Mesothelial cell of epicardium (in vitro differentiated cells): ENCODE measurements at regions not wholly inside any gene's neighbourhood (a gene's known extent, or its start where the extent isn't known, plus 50 kb on each side); places are given as distances from the start of the nearest gene placed in this dataset.

Experiments used
- DNase-seq, 2 experiments: peaks; one replicate each; pipeline ENCODE4 v3.0.0; 2021; ENCODE audit warnings: low spot score in 2 of 2; ENCODE audit not compliant: unreplicated experiment in 2 of 2
- H3K27ac Mint-ChIP-seq: 2 replicates; pipeline ENCODE4 v1.8.0; 2021; ENCODE audit warnings: mixed read lengths
- H3K27me3 Mint-ChIP-seq: 2 replicates; pipeline ENCODE4 v1.8.0; 2021; ENCODE audit warnings: low read depth, mixed read lengths
- H3K36me3 Mint-ChIP-seq: 2 replicates; pipeline ENCODE4 v1.8.0; 2021; ENCODE audit warnings: mixed read lengths
- H3K4me1 Mint-ChIP-seq: 2 replicates; pipeline ENCODE4 v1.8.0; 2021; ENCODE audit warnings: mixed read lengths
- H3K4me3 Mint-ChIP-seq: 2 replicates; pipeline ENCODE4 v1.8.0; 2021; ENCODE audit warnings: mild to moderate bottlenecking, moderate library complexity, mixed read lengths
- H3K9me3 Mint-ChIP-seq: 2 replicates; pipeline ENCODE4 v1.8.0; 2021; ENCODE audit warnings: mixed read lengths
- TF ChIP-seq, protein P1 (sequence below): fragments of 200-600 bp; sonication (generic); IDR thresholded peaks from one replicate; pipeline ENCODE4 v1.5.0; 2021; ENCODE audit warnings: antibody characterized with exemption; ENCODE audit not compliant: unreplicated experiment

DNA sequence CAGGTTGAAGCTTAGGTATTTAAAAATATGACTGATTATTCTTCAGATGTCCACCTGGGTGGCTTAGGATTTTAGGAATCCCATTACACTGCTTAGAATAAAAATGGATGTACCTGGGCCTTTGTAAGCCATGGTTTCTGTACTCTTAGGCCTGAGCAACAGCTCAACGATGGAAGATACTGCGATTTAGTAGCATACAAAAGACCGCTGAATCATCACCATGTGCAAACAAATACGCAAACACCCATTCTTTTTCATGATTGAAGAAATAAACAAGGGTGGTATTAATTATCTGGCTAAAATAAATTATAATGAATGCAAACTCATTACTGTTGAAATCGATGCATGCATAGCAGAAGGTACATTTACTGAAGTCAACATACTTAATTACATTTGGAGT is 188.9 kb downstream of the ZNF330 start:
- DNase-seq = no peak
- Mint-ChIP-seq H3K27me3 (peaks cover 6% of the 10 kb centered on the region), H3K36me3 (no peaks in the 10 kb centered on the region), H3K9me3 (no peaks in the 10 kb centered on the region), H3K4me1 (no peaks in the 10 kb centered on the region), H3K27ac (no peak overlapping the region), H3K4me3 (no peak overlapping the region)
- TF ChIP-seq, protein P1, sequence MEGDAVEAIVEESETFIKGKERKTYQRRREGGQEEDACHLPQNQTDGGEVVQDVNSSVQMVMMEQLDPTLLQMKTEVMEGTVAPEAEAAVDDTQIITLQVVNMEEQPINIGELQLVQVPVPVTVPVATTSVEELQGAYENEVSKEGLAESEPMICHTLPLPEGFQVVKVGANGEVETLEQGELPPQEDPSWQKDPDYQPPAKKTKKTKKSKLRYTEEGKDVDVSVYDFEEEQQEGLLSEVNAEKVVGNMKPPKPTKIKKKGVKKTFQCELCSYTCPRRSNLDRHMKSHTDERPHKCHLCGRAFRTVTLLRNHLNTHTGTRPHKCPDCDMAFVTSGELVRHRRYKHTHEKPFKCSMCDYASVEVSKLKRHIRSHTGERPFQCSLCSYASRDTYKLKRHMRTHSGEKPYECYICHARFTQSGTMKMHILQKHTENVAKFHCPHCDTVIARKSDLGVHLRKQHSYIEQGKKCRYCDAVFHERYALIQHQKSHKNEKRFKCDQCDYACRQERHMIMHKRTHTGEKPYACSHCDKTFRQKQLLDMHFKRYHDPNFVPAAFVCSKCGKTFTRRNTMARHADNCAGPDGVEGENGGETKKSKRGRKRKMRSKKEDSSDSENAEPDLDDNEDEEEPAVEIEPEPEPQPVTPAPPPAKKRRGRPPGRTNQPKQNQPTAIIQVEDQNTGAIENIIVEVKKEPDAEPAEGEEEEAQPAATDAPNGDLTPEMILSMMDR = no peak

DNA sequence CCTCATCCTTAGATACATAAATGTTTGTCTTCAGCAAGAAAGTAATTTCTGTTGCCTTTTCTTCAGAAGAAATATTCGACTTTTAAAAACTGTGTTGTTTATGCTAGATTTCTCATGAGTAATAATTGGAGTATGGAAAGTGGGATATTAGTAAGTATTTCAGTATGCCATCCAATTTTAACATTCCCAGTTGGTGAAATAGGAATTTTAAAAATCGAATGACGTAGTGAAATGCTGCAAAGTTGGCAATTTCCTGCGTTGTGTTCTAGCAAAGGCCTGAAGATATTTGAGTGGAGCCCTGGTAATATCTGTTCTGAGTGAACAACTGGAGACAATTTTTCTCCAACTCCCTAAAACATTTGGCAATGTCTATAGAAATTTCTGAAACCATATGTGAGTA is 190.1 kb downstream of the ZNF330 start:
- no peaks in the 10 kb centered on the region for H3K9me3 Mint-ChIP-seq
- H3K4me3 Mint-ChIP-seq = no peak overlapping the region
- H3K36me3 Mint-ChIP-seq = no peaks in the 10 kb centered on the region
- H3K27ac Mint-ChIP-seq = no peak overlapping the region
- H3K4me1 Mint-ChIP-seq = peaks cover 7% of the 10 kb centered on the region
- no peak for DNase-seq
- peaks cover 6% of the 10 kb centered on the region for H3K27me3 Mint-ChIP-seq
- TF ChIP-seq, protein P1 = no peak

- Mint-ChIP-seq H3K27ac (no peak overlapping the region), H3K9me3 (no peaks in the 10 kb centered on the region)
- TF ChIP-seq, protein P1 = no peak
These were observed 191.2 kb downstream of the ZNF330 start for GRCh38 chr4:141411936-141412335.

DNA sequence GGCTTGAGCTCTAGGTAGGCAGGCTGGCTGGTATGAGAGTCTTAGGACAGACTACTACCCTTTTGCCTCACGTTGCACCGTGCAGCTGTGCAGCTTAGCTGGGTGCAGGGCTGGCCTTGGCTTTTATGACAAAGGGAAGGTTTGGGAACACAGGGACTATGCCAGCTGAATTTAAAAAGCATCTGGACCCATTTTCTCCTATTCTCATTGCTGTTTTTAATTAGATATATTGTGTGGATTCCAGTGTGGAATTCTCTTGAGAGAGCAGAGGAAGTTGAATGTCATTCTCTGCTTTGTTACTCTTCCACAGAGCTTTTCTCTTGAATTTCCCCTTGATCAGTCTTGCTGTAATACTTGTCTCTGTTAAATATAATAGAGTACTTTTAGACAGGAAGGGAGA is 192.7 kb downstream of the ZNF330 start:
- H3K27ac Mint-ChIP-seq = no peak overlapping the region
- no peaks in the 10 kb centered on the region for H3K36me3 Mint-ChIP-seq

More at GRCh38 chr4:141411936-141412335, 191.2 kb downstream of the ZNF330 start:
- no peak for DNase-seq
- peaks cover 12% of the 10 kb centered on the region for H3K4me1 Mint-ChIP-seq
- no peak overlapping the region for H3K4me3 Mint-ChIP-seq
- H3K36me3 Mint-ChIP-seq = no peaks in the 10 kb centered on the region
- peaks cover 6% of the 10 kb centered on the region for H3K27me3 Mint-ChIP-seq

DNA sequence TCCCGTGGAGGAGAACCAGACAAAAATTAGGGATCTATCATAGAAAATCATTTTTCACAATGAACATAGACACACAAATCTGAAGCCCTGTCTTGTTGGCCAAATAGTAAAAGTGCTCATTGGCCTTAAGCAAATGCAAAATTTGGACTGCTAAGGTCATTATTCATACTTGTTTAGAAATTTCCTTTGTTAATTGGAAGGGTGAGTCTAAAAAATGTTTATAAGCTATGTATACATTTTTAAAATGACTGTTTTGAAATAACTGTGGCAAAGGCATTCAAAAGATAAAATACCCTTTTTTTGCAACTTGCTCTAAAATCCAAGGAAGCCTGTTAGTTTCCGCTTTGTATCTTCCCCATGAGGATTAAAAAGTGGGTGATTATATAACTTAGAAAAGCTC is 195.0 kb downstream of the ZNF330 start:
- no peak overlapping the region for H3K27ac Mint-ChIP-seq

More for the DNA sequence above, 192.7 kb downstream of the ZNF330 start:
- peaks cover 6% of the 10 kb centered on the region for H3K27me3 Mint-ChIP-seq
- TF ChIP-seq, protein P1 = no peak
- DNase-seq = no peak
- no peak overlapping the region for H3K4me3 Mint-ChIP-seq
- peaks cover 4% of the 10 kb centered on the region for H3K9me3 Mint-ChIP-seq
- H3K4me1 Mint-ChIP-seq = peaks cover 12% of the 10 kb centered on the region

More for the DNA sequence above, 195.0 kb downstream of the ZNF330 start:
- peaks cover 16% of the 10 kb centered on the region for H3K27me3 Mint-ChIP-seq
- DNase-seq = no peak
- H3K36me3 Mint-ChIP-seq = no peaks in the 10 kb centered on the region
- peaks cover 17% of the 10 kb centered on the region for H3K9me3 Mint-ChIP-seq
- H3K4me3 Mint-ChIP-seq = no peak overlapping the region
- TF ChIP-seq, protein P1 = no peak
- peaks cover 12% of the 10 kb centered on the region for H3K4me1 Mint-ChIP-seq
